GM12875 (cell line): ENCODE measurements at regions not wholly inside any gene's neighbourhood (a gene's known extent, or its start where the extent isn't known, plus 50 kb on each side); places are given as distances from the start of the nearest gene placed in this dataset.

ENCODE experiments used
- H3K4me3 ChIP-seq: one replicate; pipeline ENCODE4 v1.5.1; 2011; ENCODE audit warnings: low read depth, low read length, control low read depth
- TF ChIP-seq, protein P1 (sequence below): IDR thresholded peaks from 2 replicates; pipeline ENCODE4 v1.5.1; 2011; ENCODE audit warnings: low read depth, mild to moderate bottlenecking, control low read depth, inconsistent platforms, low read length, moderate library complexity, borderline replicate concordance; ENCODE audit not compliant: insufficient read depth

- H3K4me3 ChIP-seq = no peak overlapping the region
- TF ChIP-seq, protein P1, sequence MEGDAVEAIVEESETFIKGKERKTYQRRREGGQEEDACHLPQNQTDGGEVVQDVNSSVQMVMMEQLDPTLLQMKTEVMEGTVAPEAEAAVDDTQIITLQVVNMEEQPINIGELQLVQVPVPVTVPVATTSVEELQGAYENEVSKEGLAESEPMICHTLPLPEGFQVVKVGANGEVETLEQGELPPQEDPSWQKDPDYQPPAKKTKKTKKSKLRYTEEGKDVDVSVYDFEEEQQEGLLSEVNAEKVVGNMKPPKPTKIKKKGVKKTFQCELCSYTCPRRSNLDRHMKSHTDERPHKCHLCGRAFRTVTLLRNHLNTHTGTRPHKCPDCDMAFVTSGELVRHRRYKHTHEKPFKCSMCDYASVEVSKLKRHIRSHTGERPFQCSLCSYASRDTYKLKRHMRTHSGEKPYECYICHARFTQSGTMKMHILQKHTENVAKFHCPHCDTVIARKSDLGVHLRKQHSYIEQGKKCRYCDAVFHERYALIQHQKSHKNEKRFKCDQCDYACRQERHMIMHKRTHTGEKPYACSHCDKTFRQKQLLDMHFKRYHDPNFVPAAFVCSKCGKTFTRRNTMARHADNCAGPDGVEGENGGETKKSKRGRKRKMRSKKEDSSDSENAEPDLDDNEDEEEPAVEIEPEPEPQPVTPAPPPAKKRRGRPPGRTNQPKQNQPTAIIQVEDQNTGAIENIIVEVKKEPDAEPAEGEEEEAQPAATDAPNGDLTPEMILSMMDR = no peak
Observed at GRCh38 chr3:127339928-127340861, 52.3 kb upstream of the PRR20G start.

- TF ChIP-seq, protein P1 = no peak
- no peak overlapping the region for H3K4me3 ChIP-seq
Observed at GRCh38 chr3:127339016-127339415, 51.2 kb upstream of the PRR20G start.

DNA sequence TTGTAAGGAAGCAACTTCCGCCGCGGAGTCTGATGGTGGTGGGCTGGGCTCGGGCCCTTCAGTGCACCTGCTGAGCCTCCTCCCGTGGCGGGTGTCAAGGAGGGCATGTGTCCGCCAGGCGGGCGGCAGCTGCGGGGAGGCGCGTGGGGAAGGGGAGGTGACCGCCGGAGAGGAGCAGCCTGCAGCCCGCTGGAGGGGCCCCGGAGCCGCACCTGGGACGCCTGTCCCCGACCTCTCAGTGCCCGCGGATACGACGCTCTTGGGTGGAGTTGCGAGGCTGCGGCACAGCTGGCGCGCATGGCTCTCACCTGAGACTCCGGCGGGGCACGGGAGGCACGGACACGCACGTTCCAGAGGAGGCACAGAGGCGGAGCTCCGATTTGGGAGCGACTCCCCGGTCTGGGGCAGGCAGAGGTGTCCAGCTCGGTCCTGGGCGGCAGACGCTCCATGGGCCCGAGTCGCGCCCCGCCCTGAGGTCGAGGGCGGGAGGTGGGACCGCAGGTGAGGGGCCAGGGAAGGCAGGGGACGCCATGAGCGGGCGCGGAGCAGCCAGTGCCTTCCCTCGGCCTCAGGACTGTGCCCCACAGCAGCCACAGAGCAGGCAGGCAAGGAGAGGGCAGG lies 50.2 kb upstream of the PRR20G start:
- H3K4me3 ChIP-seq = no peak overlapping the region
- TF ChIP-seq, protein P1 = no peak
